ENCODE measurements at regions not wholly inside any gene's neighbourhood (a gene's known extent, or its start where the extent isn't known, plus 50 kb on each side); places are given as distances from the start of the nearest gene placed in this dataset.

GRCh38 chr20:52082612-52083011, 109.0 kb downstream of the ZFP64 start (continued):
- TF ChIP-seq BRCA1 (IDR thresholded peaks at IDR 0.05; ENCODE audit: low read depth, low read length) = no peak
- TF ChIP-seq KDM4A (IDR thresholded peaks at IDR 0.05; ENCODE audit: low read depth, low read length, severe bottlenecking) = no peak
- TF ChIP-seq SUZ12 (IDR thresholded peaks at IDR 0.05; ENCODE audit: low read length) = no peak
- no peak for TF ChIP-seq JUND (IDR thresholded peaks at IDR 0.05; ENCODE audit: low read length)
- no peak for TF ChIP-seq FOSL1 (IDR thresholded peaks at IDR 0.05; ENCODE audit: insufficient read depth, low read depth, low read length)

All from H1 (cell line).